OCI-LY1 (cell line): ENCODE measurements at regions not wholly inside any gene's neighbourhood (a gene's known extent, or its start where the extent isn't known, plus 50 kb on each side); places are given as distances from the start of the nearest gene placed in this dataset.

ENCODE experiments used
- H2AFZ ChIP-seq: fragments of 200-600 bp; sonication (generic), shearing (Covaris generic); 2 replicates; pipeline ENCODE4 v1.6.0; 2014; ENCODE audit warnings: antibody characterized with exemption, mild to moderate bottlenecking, low read length
- H3F3A ChIP-seq: fragments of 200-600 bp; sonication (generic), shearing (Covaris generic); 2 replicates; pipeline ENCODE4 v1.6.0; 2014; ENCODE audit warnings: mild to moderate bottlenecking, antibody characterized with exemption, low read length, moderate library complexity; ENCODE audit not compliant: insufficient read depth
- H3K27ac ChIP-seq: fragments of 200-600 bp; sonication (generic); 2 replicates; pipeline ENCODE4 v1.5.1; 2014; ENCODE audit warnings: low read length, mixed run types, mild to moderate bottlenecking, low read depth; ENCODE audit not compliant: poor library complexity, severe bottlenecking
- H3K27me3 ChIP-seq: fragments of 200-600 bp; sonication (generic); 2 replicates; pipeline ENCODE4 v1.6.0; 2014; ENCODE audit warnings: antibody characterized with exemption, mild to moderate bottlenecking, low read length, moderate library complexity; ENCODE audit not compliant: insufficient read depth
- H3K36me3 ChIP-seq: fragments of 200-600 bp; sonication (generic); 2 replicates; pipeline ENCODE4 v1.6.1; 2014; ENCODE audit warnings: mild to moderate bottlenecking, antibody characterized with exemption, low read length, moderate library complexity, mixed read lengths; ENCODE audit not compliant: insufficient read depth
- H3K4me1 ChIP-seq: fragments of 200-600 bp; sonication (generic); 2 replicates; pipeline ENCODE4 v1.5.1; 2014; ENCODE audit warnings: mild to moderate bottlenecking, low read length, moderate library complexity; ENCODE audit not compliant: insufficient read depth, severe bottlenecking
- H3K4me2 ChIP-seq: fragments of 200-600 bp; sonication (generic), shearing (Covaris generic); 2 replicates; pipeline ENCODE4 v1.6.1; 2014; ENCODE audit warnings: low read length
- H3K4me3 ChIP-seq: fragments of 200-600 bp; sonication (generic); 2 replicates; pipeline ENCODE4 v1.5.1; 2014; ENCODE audit warnings: low read length, low read depth, mild to moderate bottlenecking, mixed read lengths; ENCODE audit not compliant: poor library complexity, severe bottlenecking
- H3K79me2 ChIP-seq: fragments of 200-600 bp; shearing (Covaris generic); 2 replicates; pipeline ENCODE4 v1.6.1; 2016; ENCODE audit warnings: mixed run types, low read length, mixed read lengths; ENCODE audit not compliant: insufficient read depth
- H3K9ac ChIP-seq: fragments of 200-600 bp; sonication (generic), shearing (Covaris generic); 2 replicates; pipeline ENCODE4 v1.6.1; 2014; ENCODE audit warnings: mild to moderate bottlenecking, low read length, mixed read lengths
- H3K9me2 ChIP-seq: fragments of 200-600 bp; sonication (generic), shearing (Covaris generic); 2 replicates; pipeline ENCODE4 v1.6.1; 2014; ENCODE audit warnings: low read depth, mild to moderate bottlenecking, low read length, mixed read lengths
- H3K9me3 ChIP-seq: fragments of 200-600 bp; shearing (Covaris generic); 2 replicates; pipeline ENCODE4 v1.6.1; 2014; ENCODE audit warnings: low read length, mixed read lengths
- H4K20me1 ChIP-seq: fragments of 200-600 bp; sonication (generic), shearing (Covaris generic); 2 replicates; pipeline ENCODE4 v1.6.0; 2016; ENCODE audit warnings: mild to moderate bottlenecking, low read length; ENCODE audit not compliant: insufficient read depth
- CTCF ChIP-seq: fragments of 200-600 bp; sonication (generic), shearing (Covaris generic); IDR thresholded peaks from 2 replicates; pipeline ENCODE4 v1.5.1; 2017; ENCODE audit warnings: mild to moderate bottlenecking, antibody characterized with exemption, low read length, moderate library complexity, mixed read lengths
- EZH2 ChIP-seq: fragments of 200-600 bp; sonication (generic), shearing (Covaris generic); IDR thresholded peaks from 2 replicates; pipeline ENCODE4 v1.8.0; 2017; ENCODE audit warnings: borderline replicate concordance, mixed run types, mild to moderate bottlenecking, antibody characterized with exemption, low read length, moderate library complexity, mixed read lengths

GRCh38 chr18:53874103-53874502, 350.4 kb downstream of the MBD2 start:
- Histone ChIP-seq H3K4me2 (no peak overlapping the region), H3K79me2 (no peaks in the 10 kb centered on the region)

GRCh38 chr18:53864770-53865169, 359.7 kb downstream of the MBD2 start:
- TF ChIP-seq CTCF (no peak), EZH2 (no peak)
- H2AFZ ChIP-seq = no peak overlapping the region
- H3K36me3 ChIP-seq = no peaks in the 10 kb centered on the region
- H3F3A ChIP-seq = no peaks in the 10 kb centered on the region
- no peak overlapping the region for H3K4me2 ChIP-seq
- no peaks in the 10 kb centered on the region for H3K9me2 ChIP-seq
- no peaks in the 10 kb centered on the region for H4K20me1 ChIP-seq
- no peaks in the 10 kb centered on the region for H3K9me3 ChIP-seq
- no peak overlapping the region for H3K9ac ChIP-seq
- no peaks in the 10 kb centered on the region for H3K4me1 ChIP-seq
- no peak overlapping the region for H3K27ac ChIP-seq
- H3K4me3 ChIP-seq = no peak overlapping the region
- no peaks in the 10 kb centered on the region for H3K27me3 ChIP-seq
- H3K79me2 ChIP-seq = no peaks in the 10 kb centered on the region

More at GRCh38 chr18:53874103-53874502, 350.4 kb downstream of the MBD2 start:
- H3K4me3 ChIP-seq = no peak overlapping the region
- no peak overlapping the region for H2AFZ ChIP-seq
- H3K9me2 ChIP-seq = no peaks in the 10 kb centered on the region
- no peaks in the 10 kb centered on the region for H3K9me3 ChIP-seq
- no peaks in the 10 kb centered on the region for H3K36me3 ChIP-seq
- no peak overlapping the region for H3K27ac ChIP-seq
- no peaks in the 10 kb centered on the region for H4K20me1 ChIP-seq
- no peak overlapping the region for H3K9ac ChIP-seq
- no peaks in the 10 kb centered on the region for H3K4me1 ChIP-seq
- no peaks in the 10 kb centered on the region for H3F3A ChIP-seq
- TF ChIP-seq CTCF (no peak), EZH2 (no peak)
- H3K27me3 ChIP-seq = no peaks in the 10 kb centered on the region

- TF ChIP-seq EZH2 = no peak
- no peak for TF ChIP-seq CTCF
- H3F3A ChIP-seq = no peaks in the 10 kb centered on the region
These were observed 361.5 kb downstream of the MBD2 start for GRCh38 chr18:53862921-53863320.

More at GRCh38 chr18:53862921-53863320, 361.5 kb downstream of the MBD2 start:
- Histone ChIP-seq H3K79me2 (no peaks in the 10 kb centered on the region), H3K9ac (no peak overlapping the region), H3K4me1 (no peaks in the 10 kb centered on the region), H3K4me2 (no peak overlapping the region), H3K36me3 (no peaks in the 10 kb centered on the region), H3K9me3 (no peaks in the 10 kb centered on the region), H3K27ac (no peak overlapping the region), H3K4me3 (no peak overlapping the region), H4K20me1 (no peaks in the 10 kb centered on the region), H3K27me3 (no peaks in the 10 kb centered on the region), H2AFZ (no peak overlapping the region), H3K9me2 (no peaks in the 10 kb centered on the region)
